GM12891 (cell line): ENCODE measurements at regions not wholly inside any gene's neighbourhood (a gene's known extent, or its start where the extent isn't known, plus 50 kb on each side); places are given as distances from the start of the nearest gene placed in this dataset.

Experiments used
- PAX5 ChIP-seq: IDR thresholded peaks from 2 replicates; pipeline ENCODE4 v1.6.1; 2011; ENCODE audit warnings: low read length, moderate library complexity, mild to moderate bottlenecking; ENCODE audit not compliant: insufficient read depth, severe bottlenecking
- POLR2A ChIP-seq: IDR thresholded peaks from 2 replicates; pipeline ENCODE4 v1.6.1; 2011; ENCODE audit warnings: low read depth, low read length, control low read depth
- POLR2AphosphoS5 ChIP-seq: IDR thresholded peaks from 2 replicates; pipeline ENCODE4 v1.6.1; 2011; ENCODE audit warnings: low read depth, low read length, control low read depth
- SPI1 ChIP-seq: IDR thresholded peaks from 2 replicates; pipeline ENCODE4 v1.6.1; 2011; ENCODE audit warnings: low read depth, low read length, control low read depth
- TAF1 ChIP-seq: IDR thresholded peaks from 2 replicates; pipeline ENCODE4 v1.6.1; 2011; ENCODE audit warnings: low read depth, low read length, control low read depth

GRCh38 chr5:86199287-86199686 is 418.5 kb upstream of the COX7C start:
- no peak for TF ChIP-seq POLR2A
- no peak for TF ChIP-seq TAF1
- TF ChIP-seq POLR2AphosphoS5: no peak
- no peak for TF ChIP-seq PAX5
- no peak for TF ChIP-seq SPI1
